ENCODE measurements at regions not wholly inside any gene's neighbourhood (a gene's known extent, or its start where the extent isn't known, plus 50 kb on each side); places are given as distances from the start of the nearest gene placed in this dataset.

DNA sequence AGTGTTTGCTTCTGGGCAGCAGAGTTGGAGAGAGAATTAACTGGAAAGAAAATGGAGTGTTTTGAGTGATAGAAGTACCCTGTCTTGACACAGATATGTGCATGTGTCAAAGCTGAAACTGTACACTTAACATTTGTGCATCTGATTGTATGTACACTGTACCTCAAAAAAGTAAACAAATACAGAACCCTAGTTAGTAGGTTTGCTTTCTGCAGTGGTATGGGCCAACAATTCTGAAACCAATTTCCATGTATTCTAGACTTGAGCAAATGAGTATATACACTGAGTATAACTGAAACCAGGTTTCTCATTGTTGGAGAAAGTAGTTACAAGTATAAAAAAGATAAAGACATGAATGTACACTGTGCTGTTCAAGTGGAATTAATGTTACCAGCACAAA, 52.4 kb downstream of the ELAPOR2 start:
- no peaks in the 10 kb centered on the region for H3K9me3 ChIP-seq (ENCODE audit: insufficient read depth, low read depth, low read length)
- H3K4me1 ChIP-seq (ENCODE audit: insufficient read depth, low read length, poor library complexity, severe bottlenecking), result no peaks in the 10 kb centered on the region
- H3K36me3 ChIP-seq (ENCODE audit: insufficient read depth, low read length), result no peaks in the 10 kb centered on the region
- H3K79me2 ChIP-seq (ENCODE audit: insufficient read depth, low read length), result no peaks in the 10 kb centered on the region
- TF ChIP-seq, protein P1, sequence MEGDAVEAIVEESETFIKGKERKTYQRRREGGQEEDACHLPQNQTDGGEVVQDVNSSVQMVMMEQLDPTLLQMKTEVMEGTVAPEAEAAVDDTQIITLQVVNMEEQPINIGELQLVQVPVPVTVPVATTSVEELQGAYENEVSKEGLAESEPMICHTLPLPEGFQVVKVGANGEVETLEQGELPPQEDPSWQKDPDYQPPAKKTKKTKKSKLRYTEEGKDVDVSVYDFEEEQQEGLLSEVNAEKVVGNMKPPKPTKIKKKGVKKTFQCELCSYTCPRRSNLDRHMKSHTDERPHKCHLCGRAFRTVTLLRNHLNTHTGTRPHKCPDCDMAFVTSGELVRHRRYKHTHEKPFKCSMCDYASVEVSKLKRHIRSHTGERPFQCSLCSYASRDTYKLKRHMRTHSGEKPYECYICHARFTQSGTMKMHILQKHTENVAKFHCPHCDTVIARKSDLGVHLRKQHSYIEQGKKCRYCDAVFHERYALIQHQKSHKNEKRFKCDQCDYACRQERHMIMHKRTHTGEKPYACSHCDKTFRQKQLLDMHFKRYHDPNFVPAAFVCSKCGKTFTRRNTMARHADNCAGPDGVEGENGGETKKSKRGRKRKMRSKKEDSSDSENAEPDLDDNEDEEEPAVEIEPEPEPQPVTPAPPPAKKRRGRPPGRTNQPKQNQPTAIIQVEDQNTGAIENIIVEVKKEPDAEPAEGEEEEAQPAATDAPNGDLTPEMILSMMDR (conservative IDR thresholded peaks at IDR 0.05; ENCODE audit: low read length), result no peak
- no peak for TF ChIP-seq EZH2phosphoT487 (IDR thresholded peaks at IDR 0.05; ENCODE audit: borderline replicate concordance)
- H3F3A ChIP-seq (ENCODE audit: low read depth), result no peaks in the 10 kb centered on the region
- H3K27me3 ChIP-seq (ENCODE audit: insufficient read depth, low read length, poor library complexity, severe bottlenecking), result no peaks in the 10 kb centered on the region
- H3K4me2 ChIP-seq (ENCODE audit: low read depth, low read length, poor library complexity, severe bottlenecking), result no peak overlapping the region
- no peak overlapping the region for H2AFZ ChIP-seq (ENCODE audit: low read length)
- H3K9me2 ChIP-seq (replicated peaks; ENCODE audit: low read depth, low read length), result no peaks in the 10 kb centered on the region
- H3K4me3 ChIP-seq (ENCODE audit: low read length, poor library complexity, severe bottlenecking), result no peak overlapping the region
- H4K20me1 ChIP-seq (ENCODE audit: insufficient read depth, low read length, poor library complexity, severe bottlenecking), result no peaks in the 10 kb centered on the region
- H3K9ac ChIP-seq (ENCODE audit: low read depth, low read length, poor library complexity, severe bottlenecking), result no peak overlapping the region

DNA sequence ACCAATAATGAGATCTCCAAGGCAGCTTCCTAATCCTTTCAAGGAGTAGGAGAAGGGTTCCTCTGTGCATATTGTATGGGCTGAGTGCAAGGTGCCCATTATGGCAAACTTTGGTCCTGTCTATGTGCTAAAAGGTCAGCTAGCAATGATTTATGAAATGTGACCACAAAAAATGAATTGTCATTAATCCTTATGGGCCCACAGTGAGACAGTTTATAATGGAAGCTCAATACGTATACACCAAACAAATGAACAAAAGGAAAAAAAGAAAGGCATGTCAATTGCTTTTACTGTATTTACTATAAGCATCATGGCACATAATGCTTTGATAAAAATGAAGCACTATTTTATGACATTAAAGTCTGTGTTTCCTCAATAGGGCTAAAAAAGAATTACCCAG, 54.5 kb downstream of the ELAPOR2 start:
- no peak overlapping the region for H3K4me3 ChIP-seq (ENCODE audit: low read length, poor library complexity, severe bottlenecking)
- no peaks in the 10 kb centered on the region for H3K36me3 ChIP-seq (ENCODE audit: insufficient read depth, low read length)
- H3K27me3 ChIP-seq (ENCODE audit: insufficient read depth, low read length, poor library complexity, severe bottlenecking), result no peaks in the 10 kb centered on the region
- no peak overlapping the region for H3K9ac ChIP-seq (ENCODE audit: low read depth, low read length, poor library complexity, severe bottlenecking)
- no peak overlapping the region for H3K4me2 ChIP-seq (ENCODE audit: low read depth, low read length, poor library complexity, severe bottlenecking)
- no peaks in the 10 kb centered on the region for H3K9me2 ChIP-seq (replicated peaks; ENCODE audit: low read depth, low read length)
- no peaks in the 10 kb centered on the region for H3F3A ChIP-seq (ENCODE audit: low read depth)
- no peaks in the 10 kb centered on the region for H3K9me3 ChIP-seq (ENCODE audit: insufficient read depth, low read depth, low read length)
- H2AFZ ChIP-seq (ENCODE audit: low read length), result no peak overlapping the region
- H4K20me1 ChIP-seq (ENCODE audit: insufficient read depth, low read length, poor library complexity, severe bottlenecking), result no peaks in the 10 kb centered on the region
- no peak for TF ChIP-seq EZH2phosphoT487 (IDR thresholded peaks at IDR 0.05; ENCODE audit: borderline replicate concordance)
- TF ChIP-seq, protein P1 (conservative IDR thresholded peaks at IDR 0.05; ENCODE audit: low read length), result no peak
- H3K4me1 ChIP-seq (ENCODE audit: insufficient read depth, low read length, poor library complexity, severe bottlenecking), result no peaks in the 10 kb centered on the region
- H3K79me2 ChIP-seq (ENCODE audit: insufficient read depth, low read length), result no peaks in the 10 kb centered on the region

DNA sequence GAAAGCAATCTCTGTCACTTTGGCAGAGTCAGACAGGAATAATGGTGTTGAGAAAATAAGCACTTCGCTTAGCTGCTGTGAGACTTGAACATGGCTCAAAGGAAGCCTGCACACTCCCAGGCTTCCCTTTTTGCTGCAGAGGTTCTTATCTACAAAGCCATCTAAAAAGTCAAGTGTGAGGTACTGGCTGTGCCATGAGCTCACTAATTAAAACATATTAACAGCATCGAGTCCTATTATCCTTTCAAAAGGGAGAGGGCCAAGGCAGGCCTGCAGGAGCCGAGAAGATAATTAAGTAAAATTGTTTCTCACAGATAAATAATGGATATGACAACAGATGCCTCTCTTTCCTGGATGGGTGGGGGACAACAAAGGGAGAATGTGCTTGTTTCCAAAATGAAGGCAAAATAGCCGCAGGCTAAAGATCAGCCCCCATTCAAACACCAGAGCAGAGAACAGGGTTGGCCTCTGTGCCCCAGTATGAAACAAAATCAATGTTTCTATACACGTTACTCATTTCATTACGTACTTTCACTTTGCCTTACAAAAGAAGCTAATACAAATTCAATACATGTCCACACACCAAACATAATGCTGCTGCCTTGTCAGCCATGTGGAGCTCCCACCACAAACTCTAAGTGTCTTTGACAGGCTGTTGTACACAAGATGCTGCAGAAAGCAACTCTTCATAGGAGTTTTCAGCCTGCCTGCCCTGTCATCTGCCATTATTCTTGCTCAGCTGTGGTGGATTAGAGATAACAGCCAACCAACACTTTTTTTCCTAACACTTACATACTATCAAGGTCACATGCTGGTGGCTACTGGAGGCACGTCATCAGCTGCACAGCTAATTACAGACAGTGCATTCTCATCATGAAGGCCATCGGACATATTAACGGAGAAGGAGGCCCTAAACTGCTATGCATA, 55.3 kb downstream of the ELAPOR2 start:
- Histone ChIP-seq H3K4me2 (ENCODE audit: low read depth, low read length, poor library complexity, severe bottlenecking) (no peak overlapping the region), H3K9me2 (replicated peaks; ENCODE audit: low read depth, low read length) (no peaks in the 10 kb centered on the region), H3F3A (ENCODE audit: low read depth) (no peaks in the 10 kb centered on the region), H3K79me2 (ENCODE audit: insufficient read depth, low read length) (no peaks in the 10 kb centered on the region), H3K9ac (ENCODE audit: low read depth, low read length, poor library complexity, severe bottlenecking) (no peak overlapping the region), H3K27me3 (ENCODE audit: insufficient read depth, low read length, poor library complexity, severe bottlenecking) (no peaks in the 10 kb centered on the region), H4K20me1 (ENCODE audit: insufficient read depth, low read length, poor library complexity, severe bottlenecking) (no peaks in the 10 kb centered on the region), H3K4me1 (ENCODE audit: insufficient read depth, low read length, poor library complexity, severe bottlenecking) (no peaks in the 10 kb centered on the region), H3K4me3 (ENCODE audit: low read length, poor library complexity, severe bottlenecking) (no peak overlapping the region), H2AFZ (ENCODE audit: low read length) (no peak overlapping the region), H3K9me3 (ENCODE audit: insufficient read depth, low read depth, low read length) (no peaks in the 10 kb centered on the region), H3K36me3 (ENCODE audit: insufficient read depth, low read length) (no peaks in the 10 kb centered on the region)
- TF ChIP-seq EZH2phosphoT487 (IDR thresholded peaks at IDR 0.05; ENCODE audit: borderline replicate concordance), result no peak
- TF ChIP-seq, protein P1 (conservative IDR thresholded peaks at IDR 0.05; ENCODE audit: low read length), result no peak
